ENCODE measurements at regions not wholly inside any gene's neighbourhood (a gene's known extent, or its start where the extent isn't known, plus 50 kb on each side); places are given as distances from the start of the nearest gene placed in this dataset.

- Mint-ChIP-seq H3K9me3 (peaks cover 7% of the 10 kb centered on the region), H3K27me3 (ENCODE audit: low read depth) (no peaks in the 10 kb centered on the region)
- CTCF ChIA-PET, result no interaction called here
Observed at GRCh38 chr4:159480826-159481225, 377.9 kb downstream of the RAPGEF2 start.

More at GRCh38 chr4:159480826-159481225, 377.9 kb downstream of the RAPGEF2 start:
- Mint-ChIP-seq H3K27ac (no peak overlapping the region), H3K4me1 (peaks cover 21% of the 10 kb centered on the region), H3K4me3 (no peak overlapping the region), H3K36me3 (no peaks in the 10 kb centered on the region)
- no peak for TF ChIP-seq ZNF396 (CRISPR knock-in tag; IDR thresholded peaks at IDR 0.05; ENCODE audit: borderline replicate concordance)
- TF ChIP-seq CREB1 (CRISPR knock-in tag; IDR thresholded peaks at IDR 0.05), result no peak
- no peak for TF ChIP-seq RORB (CRISPR knock-in tag; IDR thresholded peaks at IDR 0.05)
- no peak for TF ChIP-seq NR1H2 (CRISPR knock-in tag; IDR thresholded peaks at IDR 0.05)
- TF ChIP-seq ATF2 (CRISPR knock-in tag; IDR thresholded peaks at IDR 0.05; ENCODE audit: borderline replicate concordance, low read depth), result no peak
- TF ChIP-seq ZNF121 (CRISPR knock-in tag; IDR thresholded peaks at IDR 0.05), result no peak
- TF ChIP-seq, protein P1, sequence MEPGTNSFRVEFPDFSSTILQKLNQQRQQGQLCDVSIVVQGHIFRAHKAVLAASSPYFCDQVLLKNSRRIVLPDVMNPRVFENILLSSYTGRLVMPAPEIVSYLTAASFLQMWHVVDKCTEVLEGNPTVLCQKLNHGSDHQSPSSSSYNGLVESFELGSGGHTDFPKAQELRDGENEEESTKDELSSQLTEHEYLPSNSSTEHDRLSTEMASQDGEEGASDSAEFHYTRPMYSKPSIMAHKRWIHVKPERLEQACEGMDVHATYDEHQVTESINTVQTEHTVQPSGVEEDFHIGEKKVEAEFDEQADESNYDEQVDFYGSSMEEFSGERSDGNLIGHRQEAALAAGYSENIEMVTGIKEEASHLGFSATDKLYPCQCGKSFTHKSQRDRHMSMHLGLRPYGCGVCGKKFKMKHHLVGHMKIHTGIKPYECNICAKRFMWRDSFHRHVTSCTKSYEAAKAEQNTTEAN (CRISPR knock-in tag; IDR thresholded peaks at IDR 0.05), result no peak
- TF ChIP-seq, protein P2, sequence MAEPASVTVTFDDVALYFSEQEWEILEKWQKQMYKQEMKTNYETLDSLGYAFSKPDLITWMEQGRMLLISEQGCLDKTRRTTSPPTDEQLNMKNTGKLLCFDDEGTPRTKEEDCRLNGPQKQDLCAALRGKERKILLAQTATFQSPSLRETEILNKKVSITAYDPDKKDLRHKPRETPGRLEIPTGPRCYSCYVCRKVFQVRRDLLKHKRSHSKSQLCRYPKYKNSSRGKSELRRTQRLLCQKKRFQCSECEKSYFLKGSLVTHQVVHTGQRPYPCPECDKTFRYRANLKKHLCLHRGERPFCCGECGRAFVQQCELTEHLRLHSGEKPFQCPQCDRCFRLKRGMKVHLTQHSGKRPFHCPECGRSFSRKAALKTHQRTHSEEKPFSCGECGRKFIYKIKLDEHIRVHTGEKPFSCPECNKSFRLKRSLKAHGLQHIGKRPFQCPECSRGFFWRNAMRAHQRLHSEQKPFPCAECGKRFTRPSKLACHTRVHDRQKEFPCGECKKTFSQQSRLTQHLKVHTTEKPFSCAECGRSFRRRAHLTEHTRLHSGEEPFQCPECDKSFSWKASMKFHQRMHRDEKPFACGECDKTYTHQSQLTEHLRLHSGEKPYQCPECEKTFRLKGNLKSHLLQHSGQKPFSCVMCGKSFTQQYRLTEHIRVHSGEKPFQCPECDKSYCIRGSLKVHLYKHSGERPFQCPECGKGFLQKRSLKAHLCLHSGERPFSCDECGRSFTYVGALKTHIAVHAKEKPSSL (CRISPR knock-in tag; conservative IDR thresholded peaks at IDR 0.05), result no peak
- no peak for TF ChIP-seq TCF7 (CRISPR knock-in tag; IDR thresholded peaks at IDR 0.05; ENCODE audit: low read depth)
- no peak for TF ChIP-seq ZNF281 (CRISPR knock-in tag; IDR thresholded peaks at IDR 0.05)
- TF ChIP-seq, protein P3, sequence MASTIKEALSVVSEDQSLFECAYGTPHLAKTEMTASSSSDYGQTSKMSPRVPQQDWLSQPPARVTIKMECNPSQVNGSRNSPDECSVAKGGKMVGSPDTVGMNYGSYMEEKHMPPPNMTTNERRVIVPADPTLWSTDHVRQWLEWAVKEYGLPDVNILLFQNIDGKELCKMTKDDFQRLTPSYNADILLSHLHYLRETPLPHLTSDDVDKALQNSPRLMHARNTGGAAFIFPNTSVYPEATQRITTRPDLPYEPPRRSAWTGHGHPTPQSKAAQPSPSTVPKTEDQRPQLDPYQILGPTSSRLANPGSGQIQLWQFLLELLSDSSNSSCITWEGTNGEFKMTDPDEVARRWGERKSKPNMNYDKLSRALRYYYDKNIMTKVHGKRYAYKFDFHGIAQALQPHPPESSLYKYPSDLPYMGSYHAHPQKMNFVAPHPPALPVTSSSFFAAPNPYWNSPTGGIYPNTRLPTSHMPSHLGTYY (CRISPR knock-in tag; IDR thresholded peaks at IDR 0.05), result no peak
- TF ChIP-seq NFATC4 (CRISPR knock-in tag; IDR thresholded peaks at IDR 0.05), result no peak
- TF ChIP-seq, protein P4, sequence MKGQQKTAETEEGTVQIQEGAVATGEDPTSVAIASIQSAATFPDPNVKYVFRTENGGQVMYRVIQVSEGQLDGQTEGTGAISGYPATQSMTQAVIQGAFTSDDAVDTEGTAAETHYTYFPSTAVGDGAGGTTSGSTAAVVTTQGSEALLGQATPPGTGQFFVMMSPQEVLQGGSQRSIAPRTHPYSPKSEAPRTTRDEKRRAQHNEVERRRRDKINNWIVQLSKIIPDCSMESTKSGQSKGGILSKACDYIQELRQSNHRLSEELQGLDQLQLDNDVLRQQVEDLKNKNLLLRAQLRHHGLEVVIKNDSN (CRISPR knock-in tag; IDR thresholded peaks at IDR 0.05), result no peak
- no peak for TF ChIP-seq NR3C1 (CRISPR knock-in tag; conservative IDR thresholded peaks at IDR 0.05; ENCODE audit: low read depth)
- TF ChIP-seq ESRRA (CRISPR knock-in tag; IDR thresholded peaks at IDR 0.05; ENCODE audit: borderline replicate concordance), result no peak
- no peak for TF ChIP-seq PRDM15 (CRISPR knock-in tag; IDR thresholded peaks at IDR 0.05)
- TF ChIP-seq ZNF671 (CRISPR knock-in tag; IDR thresholded peaks at IDR 0.05), result no peak
- ATAC-seq (no peak), DNase-seq (ENCODE audit: low spot score) (no peak)
- POLR2A ChIA-PET, result no interaction called here

All from WTC11 (cell line).